ENCODE measurements at regions not wholly inside any gene's neighbourhood (a gene's known extent, or its start where the extent isn't known, plus 50 kb on each side); places are given as distances from the start of the nearest gene placed in this dataset.

GRCh38 chr17:54256401-54256929 is 433.7 kb downstream of the KIF2B start:
- Histone ChIP-seq H3K9me3 (ENCODE audit: control insufficient read depth, insufficient read depth, low read depth, low read length) (peaks cover 7% of the 10 kb centered on the region), H3K4me1 (ENCODE audit: control insufficient read depth, insufficient read depth, low read length) (peaks cover 19% of the 10 kb centered on the region), H3K27me3 (ENCODE audit: control insufficient read depth, insufficient read depth, low read length) (no peaks in the 10 kb centered on the region), H3K9ac (ENCODE audit: low read length) (no peak overlapping the region), H3K4me3 (ENCODE audit: low read depth, low read length) (no peak overlapping the region), H3K27ac (ENCODE audit: low read depth, low read length) (no peak overlapping the region), H3K36me3 (ENCODE audit: control insufficient read depth, insufficient read depth, low read length) (no peaks in the 10 kb centered on the region)

- Histone ChIP-seq H3K27ac (ENCODE audit: low read depth, low read length) (no peak overlapping the region), H3K36me3 (ENCODE audit: control insufficient read depth, insufficient read depth, low read length) (no peaks in the 10 kb centered on the region)
These were observed 434.7 kb downstream of the KIF2B start for GRCh38 chr17:54257440-54257839.

GRCh38 chr17:54259476-54259875 is 436.7 kb downstream of the KIF2B start:
- Histone ChIP-seq H3K4me3 (ENCODE audit: low read depth, low read length) (no peak overlapping the region), H3K27me3 (ENCODE audit: control insufficient read depth, insufficient read depth, low read length) (no peaks in the 10 kb centered on the region), H3K27ac (ENCODE audit: low read depth, low read length) (no peak overlapping the region), H3K9ac (ENCODE audit: low read length) (no peak overlapping the region), H3K9me3 (ENCODE audit: control insufficient read depth, insufficient read depth, low read depth, low read length) (peaks cover 20% of the 10 kb centered on the region), H3K4me1 (ENCODE audit: control insufficient read depth, insufficient read depth, low read length) (peaks cover 19% of the 10 kb centered on the region), H3K36me3 (ENCODE audit: control insufficient read depth, insufficient read depth, low read length) (no peaks in the 10 kb centered on the region)

More at GRCh38 chr17:54257440-54257839, 434.7 kb downstream of the KIF2B start:
- H3K9me3 ChIP-seq (ENCODE audit: control insufficient read depth, insufficient read depth, low read depth, low read length): peaks cover 11% of the 10 kb centered on the region
- H3K27me3 ChIP-seq (ENCODE audit: control insufficient read depth, insufficient read depth, low read length): no peaks in the 10 kb centered on the region
- no peak overlapping the region for H3K4me3 ChIP-seq (ENCODE audit: low read depth, low read length)
- H3K4me1 ChIP-seq (ENCODE audit: control insufficient read depth, insufficient read depth, low read length): peaks cover 19% of the 10 kb centered on the region
- no peak overlapping the region for H3K9ac ChIP-seq (ENCODE audit: low read length)

- no peaks in the 10 kb centered on the region for H3K36me3 ChIP-seq (ENCODE audit: control insufficient read depth, insufficient read depth, low read length)
- no peaks in the 10 kb centered on the region for H3K27me3 ChIP-seq (ENCODE audit: control insufficient read depth, insufficient read depth, low read length)
- H3K4me3 ChIP-seq (ENCODE audit: low read depth, low read length): no peak overlapping the region
- H3K9me3 ChIP-seq (ENCODE audit: control insufficient read depth, insufficient read depth, low read depth, low read length): peaks cover 28% of the 10 kb centered on the region
- H3K27ac ChIP-seq (ENCODE audit: low read depth, low read length): no peak overlapping the region
- H3K4me1 ChIP-seq (ENCODE audit: control insufficient read depth, insufficient read depth, low read length): peaks cover 5% of the 10 kb centered on the region
- H3K9ac ChIP-seq (ENCODE audit: low read length): no peak overlapping the region
These were observed 438.7 kb downstream of the KIF2B start for GRCh38 chr17:54261465-54261864.

GRCh38 chr17:54269881-54270280 is 447.2 kb downstream of the KIF2B start:
- H3K27ac ChIP-seq (ENCODE audit: low read depth, low read length): no peak overlapping the region
- no peak overlapping the region for H3K4me3 ChIP-seq (ENCODE audit: low read depth, low read length)
- H3K27me3 ChIP-seq (ENCODE audit: control insufficient read depth, insufficient read depth, low read length): no peaks in the 10 kb centered on the region
- H3K4me1 ChIP-seq (ENCODE audit: control insufficient read depth, insufficient read depth, low read length): peaks cover 13% of the 10 kb centered on the region; the same call in 1 of the 2 replicates
- H3K9ac ChIP-seq (ENCODE audit: low read length): no peak overlapping the region
- no peaks in the 10 kb centered on the region for H3K36me3 ChIP-seq (ENCODE audit: control insufficient read depth, insufficient read depth, low read length)
- peaks cover 14% of the 10 kb centered on the region for H3K9me3 ChIP-seq (ENCODE audit: control insufficient read depth, insufficient read depth, low read depth, low read length)

GRCh38 chr17:54270499-54270898 is 447.8 kb downstream of the KIF2B start:
- Histone ChIP-seq H3K4me1 (ENCODE audit: control insufficient read depth, insufficient read depth, low read length) (peaks cover 13% of the 10 kb centered on the region; the same call in 1 of the 2 replicates), H3K9me3 (ENCODE audit: control insufficient read depth, insufficient read depth, low read depth, low read length) (peaks cover 10% of the 10 kb centered on the region; the same call in 1 of the 2 replicates), H3K9ac (ENCODE audit: low read length) (no peak overlapping the region), H3K27ac (ENCODE audit: low read depth, low read length) (no peak overlapping the region), H3K36me3 (ENCODE audit: control insufficient read depth, insufficient read depth, low read length) (no peaks in the 10 kb centered on the region), H3K27me3 (ENCODE audit: control insufficient read depth, insufficient read depth, low read length) (no peaks in the 10 kb centered on the region), H3K4me3 (ENCODE audit: low read depth, low read length) (no peak overlapping the region)

- H3K27ac ChIP-seq (ENCODE audit: low read depth, low read length): no peak overlapping the region
- H3K4me1 ChIP-seq (ENCODE audit: control insufficient read depth, insufficient read depth, low read length): peaks cover 12% of the 10 kb centered on the region; the same call in 1 of the 2 replicates
- H3K36me3 ChIP-seq (ENCODE audit: control insufficient read depth, insufficient read depth, low read length): no peaks in the 10 kb centered on the region
- no peak overlapping the region for H3K9ac ChIP-seq (ENCODE audit: low read length)
- no peaks in the 10 kb centered on the region for H3K9me3 ChIP-seq (ENCODE audit: control insufficient read depth, insufficient read depth, low read depth, low read length)
- H3K27me3 ChIP-seq (ENCODE audit: control insufficient read depth, insufficient read depth, low read length): no peaks in the 10 kb centered on the region
- H3K4me3 ChIP-seq (ENCODE audit: low read depth, low read length): no peak overlapping the region
These were observed 455.1 kb downstream of the KIF2B start for GRCh38 chr17:54277868-54278267.

- Histone ChIP-seq H3K27me3 (ENCODE audit: control insufficient read depth, insufficient read depth, low read length) (no peaks in the 10 kb centered on the region), H3K9me3 (ENCODE audit: control insufficient read depth, insufficient read depth, low read depth, low read length) (peaks cover 4% of the 10 kb centered on the region; the same call in 1 of the 2 replicates), H3K4me1 (ENCODE audit: control insufficient read depth, insufficient read depth, low read length) (no peaks in the 10 kb centered on the region), H3K36me3 (ENCODE audit: control insufficient read depth, insufficient read depth, low read length) (no peaks in the 10 kb centered on the region), H3K9ac (ENCODE audit: low read length) (no peak overlapping the region), H3K4me3 (ENCODE audit: low read depth, low read length) (no peak overlapping the region), H3K27ac (ENCODE audit: low read depth, low read length) (no peak overlapping the region)
These were observed 458.0 kb downstream of the KIF2B start for GRCh38 chr17:54280741-54281140.

GRCh38 chr17:54282886-54283285 is 460.2 kb downstream of the KIF2B start:
- no peak overlapping the region for H3K27ac ChIP-seq (ENCODE audit: low read depth, low read length)
- H3K9me3 ChIP-seq (ENCODE audit: control insufficient read depth, insufficient read depth, low read depth, low read length): peaks cover 15% of the 10 kb centered on the region
- no peaks in the 10 kb centered on the region for H3K27me3 ChIP-seq (ENCODE audit: control insufficient read depth, insufficient read depth, low read length)
- no peak overlapping the region for H3K9ac ChIP-seq (ENCODE audit: low read length)
- H3K4me3 ChIP-seq (ENCODE audit: low read depth, low read length): no peak overlapping the region
- H3K36me3 ChIP-seq (ENCODE audit: control insufficient read depth, insufficient read depth, low read length): no peaks in the 10 kb centered on the region
- no peaks in the 10 kb centered on the region for H3K4me1 ChIP-seq (ENCODE audit: control insufficient read depth, insufficient read depth, low read length)

GRCh38 chr17:54307351-54307750 is 484.6 kb downstream of the KIF2B start:
- no peaks in the 10 kb centered on the region for H3K4me1 ChIP-seq (ENCODE audit: control insufficient read depth, insufficient read depth, low read length)
- H3K4me3 ChIP-seq (ENCODE audit: low read depth, low read length): no peak overlapping the region
- no peak overlapping the region for H3K27ac ChIP-seq (ENCODE audit: low read depth, low read length)
- no peak overlapping the region for H3K9ac ChIP-seq (ENCODE audit: low read length)
- no peaks in the 10 kb centered on the region for H3K36me3 ChIP-seq (ENCODE audit: control insufficient read depth, insufficient read depth, low read length)
- H3K27me3 ChIP-seq (ENCODE audit: control insufficient read depth, insufficient read depth, low read length): no peaks in the 10 kb centered on the region
- no peaks in the 10 kb centered on the region for H3K9me3 ChIP-seq (ENCODE audit: control insufficient read depth, insufficient read depth, low read depth, low read length)

- H3K9me3 ChIP-seq (ENCODE audit: control insufficient read depth, insufficient read depth, low read depth, low read length): peaks cover 24% of the 10 kb centered on the region
- no peak overlapping the region for H3K4me3 ChIP-seq (ENCODE audit: low read depth, low read length)
- no peak overlapping the region for H3K27ac ChIP-seq (ENCODE audit: low read depth, low read length)
- H3K27me3 ChIP-seq (ENCODE audit: control insufficient read depth, insufficient read depth, low read length): no peaks in the 10 kb centered on the region
- no peaks in the 10 kb centered on the region for H3K36me3 ChIP-seq (ENCODE audit: control insufficient read depth, insufficient read depth, low read length)
- no peaks in the 10 kb centered on the region for H3K4me1 ChIP-seq (ENCODE audit: control insufficient read depth, insufficient read depth, low read length)
- no peak overlapping the region for H3K9ac ChIP-seq (ENCODE audit: low read length)
These were observed 502.1 kb downstream of the KIF2B start for GRCh38 chr17:54324813-54325212.
